Skeletal muscle tissue (tissue), 1 donor: ENCODE measurements at regions not wholly inside any gene's neighbourhood (a gene's known extent, or its start where the extent isn't known, plus 50 kb on each side); places are given as distances from the start of the nearest gene placed in this dataset. TPM values are rescaled to one million over a fixed set of nuclear protein-coding genes. Genes with fewer than 3 reads are reported as not detected.

Experiments
- small RNA-seq: library from RNA; depleted of rRNA; stranded (forward); fragments of <200 nt; gene quantifications from one replicate; pipeline ENCODE3, GENCODE V24; 2014

Small RNA genes lying in the stretch of these regions (small RNA-seq; reads per million reads assigned to genes)
- not detected for gene AC104465.1
